NB4 (cell line): ENCODE measurements at regions not wholly inside any gene's neighbourhood (a gene's known extent, or its start where the extent isn't known, plus 50 kb on each side); places are given as distances from the start of the nearest gene placed in this dataset.

Experiments used
- MYC ChIP-seq: IDR thresholded peaks from 2 replicates; pipeline ENCODE4 v1.6.1; 2011; ENCODE audit warnings: low read depth, low read length
- POLR2A ChIP-seq: IDR thresholded peaks from 2 replicates; pipeline ENCODE4 v1.6.1; 2011; ENCODE audit warnings: mild to moderate bottlenecking; ENCODE audit not compliant: insufficient read length; ENCODE audit errors: extremely low read depth
- TF ChIP-seq, protein P1 (sequence below): IDR thresholded peaks from one replicate; pipeline ENCODE4 v1.5.1; 2012; ENCODE audit warnings: low read depth, low read length
- TF ChIP-seq, protein P2 (sequence below): IDR thresholded peaks from 2 replicates; pipeline ENCODE4 v1.6.1; 2011; ENCODE audit warnings: low read depth, low read length

DNA sequence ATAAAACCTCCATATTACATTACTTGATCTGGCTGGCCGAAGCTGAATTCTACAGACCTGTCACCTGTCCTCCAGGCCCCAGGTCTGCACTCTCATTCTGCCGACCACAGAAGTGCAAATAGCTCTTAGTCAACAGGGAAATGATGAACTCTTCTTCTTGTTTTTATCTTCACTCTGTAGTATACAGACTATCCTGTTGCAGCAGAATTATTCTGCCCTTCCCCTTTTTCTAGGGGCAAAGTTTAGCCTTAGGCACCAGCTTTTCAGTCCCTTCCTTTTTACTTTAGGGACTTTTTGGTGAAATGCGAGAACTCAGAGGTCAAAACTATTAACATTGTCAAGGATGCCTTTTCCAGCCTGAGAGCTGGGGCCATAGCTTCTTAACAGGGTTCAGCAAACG lies 229.6 kb upstream of the EGLN3 start:
- TF ChIP-seq, protein P1, sequence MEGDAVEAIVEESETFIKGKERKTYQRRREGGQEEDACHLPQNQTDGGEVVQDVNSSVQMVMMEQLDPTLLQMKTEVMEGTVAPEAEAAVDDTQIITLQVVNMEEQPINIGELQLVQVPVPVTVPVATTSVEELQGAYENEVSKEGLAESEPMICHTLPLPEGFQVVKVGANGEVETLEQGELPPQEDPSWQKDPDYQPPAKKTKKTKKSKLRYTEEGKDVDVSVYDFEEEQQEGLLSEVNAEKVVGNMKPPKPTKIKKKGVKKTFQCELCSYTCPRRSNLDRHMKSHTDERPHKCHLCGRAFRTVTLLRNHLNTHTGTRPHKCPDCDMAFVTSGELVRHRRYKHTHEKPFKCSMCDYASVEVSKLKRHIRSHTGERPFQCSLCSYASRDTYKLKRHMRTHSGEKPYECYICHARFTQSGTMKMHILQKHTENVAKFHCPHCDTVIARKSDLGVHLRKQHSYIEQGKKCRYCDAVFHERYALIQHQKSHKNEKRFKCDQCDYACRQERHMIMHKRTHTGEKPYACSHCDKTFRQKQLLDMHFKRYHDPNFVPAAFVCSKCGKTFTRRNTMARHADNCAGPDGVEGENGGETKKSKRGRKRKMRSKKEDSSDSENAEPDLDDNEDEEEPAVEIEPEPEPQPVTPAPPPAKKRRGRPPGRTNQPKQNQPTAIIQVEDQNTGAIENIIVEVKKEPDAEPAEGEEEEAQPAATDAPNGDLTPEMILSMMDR: no peak
- no peak for TF ChIP-seq POLR2A
- TF ChIP-seq MYC: no peak
- TF ChIP-seq, protein P2, sequence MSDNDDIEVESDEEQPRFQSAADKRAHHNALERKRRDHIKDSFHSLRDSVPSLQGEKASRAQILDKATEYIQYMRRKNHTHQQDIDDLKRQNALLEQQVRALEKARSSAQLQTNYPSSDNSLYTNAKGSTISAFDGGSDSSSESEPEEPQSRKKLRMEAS: no peak
